SK-N-SH (cell line): ENCODE measurements at regions not wholly inside any gene's neighbourhood (a gene's known extent, or its start where the extent isn't known, plus 50 kb on each side); places are given as distances from the start of the nearest gene placed in this dataset.

ENCODE experiments used
- EZH2phosphoT487 ChIP-seq: fragments of 200-600 bp; sonication (generic); IDR thresholded peaks from 2 replicates; pipeline ENCODE4 v1.6.1; 2017; ENCODE audit warnings: low read depth, mixed run types, mild to moderate bottlenecking, antibody characterized with exemption, moderate library complexity, borderline replicate concordance
- FOXJ3 ChIP-seq: sonication (generic); formaldehyde crosslinking; IDR thresholded peaks from 2 replicates; pipeline ENCODE4 v1.5.1; 2020; ENCODE audit warnings: mild to moderate bottlenecking, missing genetic modification reagents
- FOXM1 ChIP-seq: IDR thresholded peaks from 2 replicates; pipeline ENCODE4 v1.4.0; 2012; ENCODE audit warnings: low read depth, mild to moderate bottlenecking
- GATA2 ChIP-seq: sonication (generic); formaldehyde crosslinking; IDR thresholded peaks from 2 replicates; pipeline ENCODE4 v1.5.0; 2020; ENCODE audit warnings: mild to moderate bottlenecking, missing genetic modification reagents
- POLR2AphosphoS5 ChIP-seq: IDR thresholded peaks from 2 replicates; pipeline ENCODE4 v1.6.1; 2012; ENCODE audit warnings: low read depth, low read length
- RAD21 ChIP-seq: IDR thresholded peaks from 2 replicates; pipeline ENCODE4 v1.6.1; 2012; ENCODE audit warnings: mild to moderate bottlenecking, low read length
- RCOR1 ChIP-seq: fragments of 150-350 bp; IDR thresholded peaks from 2 replicates; pipeline ENCODE4 v1.6.1; 2017; ENCODE audit warnings: antibody characterized with exemption, low read length
- TF ChIP-seq, protein P1 (sequence below): fragments of 150-350 bp; IDR thresholded peaks from 2 replicates; pipeline ENCODE4 v1.6.1; 2017; ENCODE audit warnings: antibody characterized with exemption, low read length, low read depth, borderline replicate concordance
- TF ChIP-seq, protein P2 (sequence below): fragments of 200-600 bp; sonication (generic); IDR thresholded peaks from 2 replicates; pipeline ENCODE4 v1.6.1; 2017; ENCODE audit warnings: antibody characterized with exemption, mild to moderate bottlenecking, moderate library complexity

- no peak for TF ChIP-seq EZH2phosphoT487
- no peak for TF ChIP-seq FOXM1
- no peak for TF ChIP-seq GATA2 (CRISPR knock-in tag)
- TF ChIP-seq RAD21 = no peak
- TF ChIP-seq, protein P1, sequence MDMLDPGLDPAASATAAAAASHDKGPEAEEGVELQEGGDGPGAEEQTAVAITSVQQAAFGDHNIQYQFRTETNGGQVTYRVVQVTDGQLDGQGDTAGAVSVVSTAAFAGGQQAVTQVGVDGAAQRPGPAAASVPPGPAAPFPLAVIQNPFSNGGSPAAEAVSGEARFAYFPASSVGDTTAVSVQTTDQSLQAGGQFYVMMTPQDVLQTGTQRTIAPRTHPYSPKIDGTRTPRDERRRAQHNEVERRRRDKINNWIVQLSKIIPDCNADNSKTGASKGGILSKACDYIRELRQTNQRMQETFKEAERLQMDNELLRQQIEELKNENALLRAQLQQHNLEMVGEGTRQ = no peak
- TF ChIP-seq, protein P2, sequence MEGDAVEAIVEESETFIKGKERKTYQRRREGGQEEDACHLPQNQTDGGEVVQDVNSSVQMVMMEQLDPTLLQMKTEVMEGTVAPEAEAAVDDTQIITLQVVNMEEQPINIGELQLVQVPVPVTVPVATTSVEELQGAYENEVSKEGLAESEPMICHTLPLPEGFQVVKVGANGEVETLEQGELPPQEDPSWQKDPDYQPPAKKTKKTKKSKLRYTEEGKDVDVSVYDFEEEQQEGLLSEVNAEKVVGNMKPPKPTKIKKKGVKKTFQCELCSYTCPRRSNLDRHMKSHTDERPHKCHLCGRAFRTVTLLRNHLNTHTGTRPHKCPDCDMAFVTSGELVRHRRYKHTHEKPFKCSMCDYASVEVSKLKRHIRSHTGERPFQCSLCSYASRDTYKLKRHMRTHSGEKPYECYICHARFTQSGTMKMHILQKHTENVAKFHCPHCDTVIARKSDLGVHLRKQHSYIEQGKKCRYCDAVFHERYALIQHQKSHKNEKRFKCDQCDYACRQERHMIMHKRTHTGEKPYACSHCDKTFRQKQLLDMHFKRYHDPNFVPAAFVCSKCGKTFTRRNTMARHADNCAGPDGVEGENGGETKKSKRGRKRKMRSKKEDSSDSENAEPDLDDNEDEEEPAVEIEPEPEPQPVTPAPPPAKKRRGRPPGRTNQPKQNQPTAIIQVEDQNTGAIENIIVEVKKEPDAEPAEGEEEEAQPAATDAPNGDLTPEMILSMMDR = no peak
- TF ChIP-seq FOXJ3 (CRISPR knock-in tag) = no peak
- TF ChIP-seq POLR2AphosphoS5 = no peak
- TF ChIP-seq RCOR1 = no peak
These were observed 267.6 kb downstream of the GPAM start for GRCh38 chr10:111916011-111916410.
